Lung (tissue), 11 donors: ENCODE measurements at regions not wholly inside any gene's neighbourhood (a gene's known extent, or its start where the extent isn't known, plus 50 kb on each side); places are given as distances from the start of the nearest gene placed in this dataset.

Source experiments
- ATAC-seq: fragments of 200-7000 bp; cut with Tn5 transposase; one replicate; pipeline ENCODE4 v1.9.1; 2020; ENCODE audit warnings: moderate number of reproducible peaks; ENCODE audit not compliant: insufficient read depth, low FRiP score
- DNase-seq, 3 donors: peaks; one replicate each; pipeline ENCODE4 v3.0.0-alpha.2; 2013 to 2017
- H3K27ac ChIP-seq, 2 donors: one replicate each; pipeline ENCODE4 v1.5.1; 2013; ENCODE audit warnings: mild to moderate bottlenecking in 2 of 2, moderate library complexity in 2 of 2, control low read depth in 1 of 2, inconsistent platforms in 1 of 2, low read depth in 1 of 2, low read length in 1 of 2
- H3K27me3 ChIP-seq, 3 donors: one replicate each; pipeline ENCODE4 v1.5.1; 2013; ENCODE audit warnings: low read length in 2 of 3; ENCODE audit not compliant: control insufficient read depth in 3 of 3, insufficient read depth in 3 of 3
- H3K36me3 ChIP-seq, 4 donors: one replicate each; pipeline ENCODE4 v1.5.1; 2013; ENCODE audit warnings: low read length in 4 of 4, mild to moderate bottlenecking in 1 of 4, moderate library complexity in 1 of 4; ENCODE audit not compliant: control insufficient read depth in 4 of 4, insufficient read depth in 4 of 4
- H3K4me1 ChIP-seq, 5 donors: one replicate each; pipeline ENCODE4 v1.5.1; 2013; ENCODE audit warnings: low read length in 5 of 5, mild to moderate bottlenecking in 2 of 5, moderate library complexity in 1 of 5; ENCODE audit not compliant: control insufficient read depth in 5 of 5, insufficient read depth in 5 of 5
- H3K4me3 ChIP-seq: one replicate; pipeline ENCODE4 v1.5.1; 2013; ENCODE audit warnings: mild to moderate bottlenecking, control low read depth, moderate library complexity
- H3K9ac ChIP-seq, 2 donors: one replicate each; pipeline ENCODE4 v1.5.1; 2013; ENCODE audit warnings: low read length in 2 of 2, control low read depth in 1 of 2; ENCODE audit not compliant: insufficient read depth in 1 of 2
- H3K9me3 ChIP-seq, 4 donors: one replicate each; pipeline ENCODE4 v1.5.1; 2013; ENCODE audit warnings: low read length in 3 of 4, mild to moderate bottlenecking in 1 of 4, moderate library complexity in 1 of 4; ENCODE audit not compliant: control insufficient read depth in 4 of 4, insufficient read depth in 3 of 4
- WGBS, 2 donors: extraction: QIAGEN DNeasy Blood & Tissue Kit; methylation state at CpG; one replicate each; pipeline ENCODE4 v1.1.7; 2013; 5-methylcytosine and 5-hydroxymethylcytosine counted together
- TF ChIP-seq, protein P1 (sequence below): IDR thresholded peaks from 2 replicates; pipeline ENCODE4 v1.5.1; 2012; ENCODE audit warnings: mild to moderate bottlenecking; ENCODE audit errors: control extremely low read depth, extremely low read depth
- donor health status: control.
- donor health status: control.
- donor health status: Bipolar disorder and iron deficiency.
- donor health status: healthy.
- donor health status: DM: yes; HTN: yes; CAD: no.

- Histone ChIP-seq H3K27me3 (no peaks in the 10 kb centered on the region), H3K36me3 (no peaks in the 10 kb centered on the region), H3K9me3 (no peaks in the 10 kb centered on the region), H3K4me3 (no peak overlapping the region), H3K9ac (no peak overlapping the region), H3K27ac (no peak overlapping the region), H3K4me1 (no peaks in the 10 kb centered on the region)
- TF ChIP-seq, protein P1, sequence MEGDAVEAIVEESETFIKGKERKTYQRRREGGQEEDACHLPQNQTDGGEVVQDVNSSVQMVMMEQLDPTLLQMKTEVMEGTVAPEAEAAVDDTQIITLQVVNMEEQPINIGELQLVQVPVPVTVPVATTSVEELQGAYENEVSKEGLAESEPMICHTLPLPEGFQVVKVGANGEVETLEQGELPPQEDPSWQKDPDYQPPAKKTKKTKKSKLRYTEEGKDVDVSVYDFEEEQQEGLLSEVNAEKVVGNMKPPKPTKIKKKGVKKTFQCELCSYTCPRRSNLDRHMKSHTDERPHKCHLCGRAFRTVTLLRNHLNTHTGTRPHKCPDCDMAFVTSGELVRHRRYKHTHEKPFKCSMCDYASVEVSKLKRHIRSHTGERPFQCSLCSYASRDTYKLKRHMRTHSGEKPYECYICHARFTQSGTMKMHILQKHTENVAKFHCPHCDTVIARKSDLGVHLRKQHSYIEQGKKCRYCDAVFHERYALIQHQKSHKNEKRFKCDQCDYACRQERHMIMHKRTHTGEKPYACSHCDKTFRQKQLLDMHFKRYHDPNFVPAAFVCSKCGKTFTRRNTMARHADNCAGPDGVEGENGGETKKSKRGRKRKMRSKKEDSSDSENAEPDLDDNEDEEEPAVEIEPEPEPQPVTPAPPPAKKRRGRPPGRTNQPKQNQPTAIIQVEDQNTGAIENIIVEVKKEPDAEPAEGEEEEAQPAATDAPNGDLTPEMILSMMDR: no peak
- no peak for ATAC-seq
- DNase-seq: no peak
These were observed 94.0 kb upstream of the ITGA4 start for GRCh38 chr2:181363164-181363563.

- DNase-seq (no peak), ATAC-seq (no peak)
- Histone ChIP-seq H3K4me3 (no peak overlapping the region), H3K27ac (no peak overlapping the region), H3K4me1 (no peaks in the 10 kb centered on the region), H3K36me3 (no peaks in the 10 kb centered on the region), H3K9me3 (no peaks in the 10 kb centered on the region), H3K9ac (no peak overlapping the region), H3K27me3 (no peaks in the 10 kb centered on the region)
- TF ChIP-seq, protein P1: no peak
- WGBS, 2 donors: 35 to 63% methylated on average over 8 of the region's 8 CpGs
These were observed 92.6 kb upstream of the ITGA4 start for GRCh38 chr2:181364492-181365170.

- no peaks in the 10 kb centered on the region for H3K36me3 ChIP-seq
- no peaks in the 10 kb centered on the region for H3K9me3 ChIP-seq
- no peak overlapping the region for H3K27ac ChIP-seq
- H3K9ac ChIP-seq: no peak overlapping the region
- no peak overlapping the region for H3K4me3 ChIP-seq
- 75 to 83% methylated on average over 4 of the region's 4 CpGs for WGBS, 2 donors
- TF ChIP-seq, protein P1: no peak
- ATAC-seq: no peak
- H3K27me3 ChIP-seq: no peaks in the 10 kb centered on the region
- H3K4me1 ChIP-seq: peaks cover 0 to 2% (median 0%) of the 10 kb centered on the region in 5 donors
- no peak for DNase-seq
These were observed 90.5 kb upstream of the ITGA4 start for GRCh38 chr2:181366675-181367175.

DNA sequence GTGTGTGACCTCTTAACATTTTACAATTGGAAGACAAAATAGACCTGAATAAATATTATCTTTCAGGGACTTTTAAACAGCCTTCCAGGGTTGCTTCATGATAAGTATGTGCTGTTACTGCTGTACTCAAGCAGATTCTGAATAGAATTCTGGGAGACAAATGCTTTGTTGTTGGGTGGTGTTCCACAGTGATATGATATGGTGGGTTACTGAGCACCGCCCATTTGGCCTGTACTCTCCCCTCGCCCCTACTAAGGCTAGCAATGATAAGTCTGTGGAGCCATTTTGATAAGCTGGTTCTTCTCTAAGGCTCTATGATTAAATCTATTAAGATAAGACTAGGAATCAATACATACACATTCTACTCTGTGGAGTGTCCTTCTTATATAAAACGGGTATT, 89.8 kb upstream of the ITGA4 start:
- DNase-seq (no peak), ATAC-seq (no peak)
- WGBS, 2 donors: 91 to 97% methylated on average over 3 of the region's 3 CpGs
- Histone ChIP-seq H3K27me3 (no peaks in the 10 kb centered on the region), H3K36me3 (no peaks in the 10 kb centered on the region), H3K9me3 (no peaks in the 10 kb centered on the region), H3K9ac (no peak overlapping the region), H3K4me1 (peaks cover 0 to 6% (median 0%) of the 10 kb centered on the region in 5 donors), H3K27ac (no peak overlapping the region), H3K4me3 (no peak overlapping the region)
- TF ChIP-seq, protein P1: no peak
